Kidney epithelial cell (primary cell): ENCODE measurements at regions not wholly inside any gene's neighbourhood (a gene's known extent, or its start where the extent isn't known, plus 50 kb on each side); places are given as distances from the start of the nearest gene placed in this dataset.
"Not testable (repeated sequence)": the region's sequence is repeated elsewhere in the genome, so short reads cannot be mapped to it uniquely, and the experiment has no call there.

Experiments used
- DNase-seq: peaks from one replicate; pipeline ENCODE4 v3.0.0-alpha.2; 2010; ENCODE audit warnings: low read depth
- H3K27me3 ChIP-seq: 2 replicates; pipeline ENCODE4 v1.6.0; 2011; ENCODE audit warnings: low read length; ENCODE audit not compliant: control insufficient read depth, insufficient read depth
- H3K36me3 ChIP-seq: 2 replicates; pipeline ENCODE4 v1.5.1; 2011; ENCODE audit warnings: low read length; ENCODE audit not compliant: control insufficient read depth, insufficient read depth
- H3K4me3 ChIP-seq: 2 replicates; pipeline ENCODE4 v1.5.1; 2011; ENCODE audit warnings: low read depth, mild to moderate bottlenecking, control low read depth, low read length
- CTCF ChIP-seq: IDR thresholded peaks from 2 replicates; pipeline ENCODE4 v1.5.1; 2011; ENCODE audit warnings: mild to moderate bottlenecking, moderate library complexity, low read length, control low read depth, inconsistent platforms; ENCODE audit not compliant: insufficient read depth, poor library complexity, severe bottlenecking

GRCh38 chr10:23630376-23630775 is 191.5 kb downstream of the OTUD1 start:
- H3K27me3 ChIP-seq: no peaks in the 10 kb centered on the region
- H3K4me3 ChIP-seq: no peak overlapping the region
- DNase-seq: no peak
- no peaks in the 10 kb centered on the region for H3K36me3 ChIP-seq
- no peak for TF ChIP-seq CTCF

- TF ChIP-seq CTCF: no peak
- Histone ChIP-seq H3K36me3 (no peaks in the 10 kb centered on the region), H3K4me3 (no peak overlapping the region), H3K27me3 (no peaks in the 10 kb centered on the region)
- no peak for DNase-seq
These were observed 192.0 kb downstream of the OTUD1 start for GRCh38 chr10:23630885-23631284.

GRCh38 chr10:23643111-23643780 is 204.4 kb downstream of the OTUD1 start:
- DNase-seq: no peak
- no peak for TF ChIP-seq CTCF
- Histone ChIP-seq H3K36me3 (no peaks in the 10 kb centered on the region), H3K4me3 (no peak overlapping the region), H3K27me3 (no peaks in the 10 kb centered on the region)

GRCh38 chr10:23648618-23649017 is 209.7 kb downstream of the OTUD1 start:
- Histone ChIP-seq H3K36me3 (no peaks in the 10 kb centered on the region), H3K4me3 (no peak overlapping the region), H3K27me3 (no peaks in the 10 kb centered on the region)
- no peak for DNase-seq
- TF ChIP-seq CTCF: no peak

DNA sequence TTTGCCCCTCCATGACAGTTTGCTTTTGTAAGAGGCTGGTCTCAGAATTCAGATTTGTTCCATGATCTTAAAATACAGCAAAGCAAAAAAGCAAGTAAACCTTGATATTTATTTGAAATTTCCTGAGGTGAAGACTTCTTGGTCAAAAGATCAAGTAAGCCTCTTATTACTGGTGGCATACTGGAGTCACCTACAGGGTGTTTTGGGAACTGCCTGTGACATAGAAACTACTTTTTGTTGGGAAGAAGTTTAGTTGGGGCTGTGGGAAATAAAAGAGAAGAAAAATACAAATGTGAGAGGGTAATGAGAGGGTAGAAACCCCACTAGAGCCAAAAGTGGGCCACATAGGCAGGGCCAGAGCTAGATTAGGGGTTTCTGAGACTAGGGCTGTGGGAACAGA is 217.9 kb downstream of the OTUD1 start:
- peak; percentile 76 for TF ChIP-seq CTCF
- H3K4me3 ChIP-seq: no peak overlapping the region
- no peaks in the 10 kb centered on the region for H3K36me3 ChIP-seq
- H3K27me3 ChIP-seq: no peaks in the 10 kb centered on the region
- DNase-seq: peak; percentile 4

GRCh38 chr10:23657677-23658076 is 218.8 kb downstream of the OTUD1 start:
- no peak overlapping the region for H3K4me3 ChIP-seq
- no peaks in the 10 kb centered on the region for H3K36me3 ChIP-seq
- no peak for DNase-seq
- H3K27me3 ChIP-seq: no peaks in the 10 kb centered on the region
- no peak for TF ChIP-seq CTCF

DNA sequence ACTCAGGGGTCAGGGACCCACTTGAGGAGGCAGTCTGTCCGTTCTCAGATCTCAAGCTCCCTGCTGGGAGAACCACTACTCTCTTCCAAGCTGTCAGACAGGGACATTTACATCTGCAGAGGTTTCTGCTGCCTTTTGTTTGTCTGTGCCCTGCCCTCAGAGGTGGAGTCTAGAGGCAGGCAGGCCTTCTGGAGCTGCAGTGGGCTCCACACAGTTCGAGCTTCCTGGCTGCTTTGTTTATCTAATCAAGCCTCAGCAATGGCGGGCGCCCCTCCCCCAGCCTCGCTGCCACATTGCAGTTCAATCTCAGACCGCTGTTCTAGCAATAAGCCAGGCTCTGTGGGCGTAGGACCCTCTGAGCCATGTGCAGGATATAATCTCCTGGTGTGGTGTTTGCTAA is 233.0 kb downstream of the OTUD1 start:
- not testable (repeated sequence) for H3K4me3 ChIP-seq, H3K36me3 ChIP-seq, DNase-seq, H3K27me3 ChIP-seq
